HepG2 (cell line): ENCODE measurements at regions not wholly inside any gene's neighbourhood (a gene's known extent, or its start where the extent isn't known, plus 50 kb on each side); places are given as distances from the start of the nearest gene placed in this dataset.

Source experiments
- GFI1 ChIP-seq: sonication (generic); formaldehyde crosslinking; IDR thresholded peaks from 2 replicates; pipeline ENCODE4 v1.5.0; 2020; ENCODE audit warnings: missing genetic modification reagents, mild to moderate bottlenecking, borderline replicate concordance
- NCOR1 ChIP-seq: fragments of 200-600 bp; sonication (generic); IDR thresholded peaks from 2 replicates; pipeline ENCODE4 v1.7.0; 2017; ENCODE audit warnings: antibody characterized with exemption, low read length, borderline replicate concordance
- NFYC ChIP-seq: IDR thresholded peaks from 2 replicates; pipeline ENCODE4 v1.6.1; 2016; ENCODE audit warnings: missing genetic modification reagents, missing compliant biosample characterization
- XBP1 ChIP-seq: sonication (generic); formaldehyde crosslinking; IDR thresholded peaks from 2 replicates; pipeline ENCODE4 v1.5.0; 2020; ENCODE audit warnings: missing genetic modification reagents
- ZBTB4 ChIP-seq: sonication (generic); formaldehyde crosslinking; IDR thresholded peaks from 2 replicates; pipeline ENCODE4 v1.4.0; 2020; ENCODE audit warnings: missing genetic modification reagents, mild to moderate bottlenecking, borderline replicate concordance
- ZNF10 ChIP-seq: sonication (generic); formaldehyde crosslinking; IDR thresholded peaks from 2 replicates; pipeline ENCODE4 v1.4.0; 2020; ENCODE audit warnings: mild to moderate bottlenecking, low read depth, missing genetic modification reagents, borderline replicate concordance
- ZNF530 ChIP-seq: sonication (generic); formaldehyde crosslinking; IDR thresholded peaks from 2 replicates; pipeline ENCODE4 v1.5.0; 2020; ENCODE audit warnings: low read depth, mild to moderate bottlenecking, missing genetic modification reagents
- ZNF709 ChIP-seq: sonication (generic); formaldehyde crosslinking; IDR thresholded peaks from 2 replicates; pipeline ENCODE4 v1.5.0; 2020; ENCODE audit warnings: mild to moderate bottlenecking, missing genetic modification reagents
- ZNF75D ChIP-seq: sonication (generic); formaldehyde crosslinking; IDR thresholded peaks from 2 replicates; pipeline ENCODE4 v1.8.1; 2023; ENCODE audit warnings: missing genetic modification reagents, mild to moderate bottlenecking, borderline replicate concordance
- TF ChIP-seq, protein P1 (sequence below): sonication (generic); formaldehyde crosslinking; IDR thresholded peaks from 2 replicates; pipeline ENCODE4 v1.5.0; 2020; ENCODE audit warnings: missing genetic modification reagents

DNA sequence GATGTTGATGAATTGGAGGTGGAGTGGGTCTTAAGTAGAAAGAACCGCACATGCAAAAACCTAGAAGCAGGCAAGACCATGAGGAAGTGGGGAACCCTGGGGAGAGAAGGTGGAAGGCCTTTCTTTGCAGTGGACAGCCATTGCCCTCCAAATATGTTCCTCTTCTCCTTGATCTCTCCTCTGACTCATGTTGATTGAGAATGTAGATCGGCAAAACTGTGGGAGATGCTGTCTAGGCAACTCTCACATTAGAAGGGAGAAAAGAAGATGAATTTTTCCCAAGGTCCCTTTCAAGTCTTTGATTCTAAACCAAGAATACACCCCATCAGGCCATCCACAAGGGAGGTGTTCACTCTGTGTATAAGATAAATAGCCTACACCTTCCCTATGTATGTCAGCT lies 257.5 kb downstream of the MSRB3 start (continued):
- TF ChIP-seq, protein P1, sequence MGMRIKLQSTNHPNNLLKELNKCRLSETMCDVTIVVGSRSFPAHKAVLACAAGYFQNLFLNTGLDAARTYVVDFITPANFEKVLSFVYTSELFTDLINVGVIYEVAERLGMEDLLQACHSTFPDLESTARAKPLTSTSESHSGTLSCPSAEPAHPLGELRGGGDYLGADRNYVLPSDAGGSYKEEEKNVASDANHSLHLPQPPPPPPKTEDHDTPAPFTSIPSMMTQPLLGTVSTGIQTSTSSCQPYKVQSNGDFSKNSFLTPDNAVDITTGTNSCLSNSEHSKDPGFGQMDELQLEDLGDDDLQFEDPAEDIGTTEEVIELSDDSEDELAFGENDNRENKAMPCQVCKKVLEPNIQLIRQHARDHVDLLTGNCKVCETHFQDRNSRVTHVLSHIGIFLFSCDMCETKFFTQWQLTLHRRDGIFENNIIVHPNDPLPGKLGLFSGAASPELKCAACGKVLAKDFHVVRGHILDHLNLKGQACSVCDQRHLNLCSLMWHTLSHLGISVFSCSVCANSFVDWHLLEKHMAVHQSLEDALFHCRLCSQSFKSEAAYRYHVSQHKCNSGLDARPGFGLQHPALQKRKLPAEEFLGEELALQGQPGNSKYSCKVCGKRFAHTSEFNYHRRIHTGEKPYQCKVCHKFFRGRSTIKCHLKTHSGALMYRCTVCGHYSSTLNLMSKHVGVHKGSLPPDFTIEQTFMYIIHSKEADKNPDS (CRISPR knock-in tag): no peak
- TF ChIP-seq NCOR1: no peak
- TF ChIP-seq NFYC (CRISPR knock-in tag): no peak
- no peak for TF ChIP-seq GFI1 (CRISPR knock-in tag)
- no peak for TF ChIP-seq ZBTB4 (CRISPR knock-in tag)
- TF ChIP-seq ZNF75D (CRISPR knock-in tag): no peak
- no peak for TF ChIP-seq XBP1
- TF ChIP-seq ZNF709 (CRISPR knock-in tag): no peak
- TF ChIP-seq ZNF10 (CRISPR knock-in tag): no peak
- TF ChIP-seq ZNF530 (CRISPR knock-in tag): no peak
